Renal cortex interstitium (tissue), 11 donors: ENCODE measurements at regions not wholly inside any gene's neighbourhood (a gene's known extent, or its start where the extent isn't known, plus 50 kb on each side); places are given as distances from the start of the nearest gene placed in this dataset.
"Not testable (repeated sequence)": the region's sequence is repeated elsewhere in the genome, so short reads cannot be mapped to it uniquely, and the experiment has no call there.

ENCODE experiments used
- DNase-seq, 11 donors: peaks; one replicate each; pipeline ENCODE4 v3.0.0-alpha.2; 2013; ENCODE audit warnings: low read depth in 9 of 11, low spot score in 4 of 11; ENCODE audit errors: extremely low read depth in 1 of 11

DNA sequence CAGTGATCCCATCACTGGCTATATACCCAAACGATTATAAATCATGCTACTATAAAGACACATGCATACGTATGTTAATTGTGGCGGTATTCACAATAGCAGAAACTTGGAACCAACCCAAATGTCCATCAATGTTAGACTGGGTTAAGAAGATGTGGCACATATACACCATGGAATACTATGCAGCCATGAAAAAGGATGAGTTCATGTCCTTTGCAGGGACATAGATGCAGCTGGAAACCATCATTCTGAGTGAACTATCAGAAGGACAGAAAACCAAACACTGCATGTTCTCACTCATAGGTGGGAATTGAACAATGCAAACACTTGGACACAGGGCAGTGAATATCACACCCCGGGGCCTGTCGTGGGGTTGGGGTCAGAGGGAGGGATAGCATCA is 1335.4 kb downstream of the EPHA7 start:
- DNase-seq: not testable (repeated sequence)

DNA sequence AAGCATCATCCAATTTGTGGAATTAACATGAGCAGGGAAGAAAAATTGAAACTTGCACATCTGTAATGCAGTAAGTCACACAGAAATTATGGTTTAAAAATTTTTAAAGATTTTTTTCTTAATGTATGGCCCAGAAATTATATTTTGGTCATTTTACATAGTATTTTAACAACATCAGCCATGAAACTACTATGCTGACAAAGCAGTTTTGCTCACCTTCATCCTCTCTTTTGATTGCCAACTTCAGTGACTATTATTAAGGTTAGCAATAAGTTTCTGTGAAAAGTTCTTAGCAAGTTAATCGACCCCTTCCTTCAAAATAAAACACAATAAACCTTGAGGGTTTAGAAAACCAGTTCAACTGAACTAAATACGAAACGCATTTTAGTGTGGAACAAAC is 1347.0 kb downstream of the EPHA7 start:
- DNase-seq: no peak

DNA sequence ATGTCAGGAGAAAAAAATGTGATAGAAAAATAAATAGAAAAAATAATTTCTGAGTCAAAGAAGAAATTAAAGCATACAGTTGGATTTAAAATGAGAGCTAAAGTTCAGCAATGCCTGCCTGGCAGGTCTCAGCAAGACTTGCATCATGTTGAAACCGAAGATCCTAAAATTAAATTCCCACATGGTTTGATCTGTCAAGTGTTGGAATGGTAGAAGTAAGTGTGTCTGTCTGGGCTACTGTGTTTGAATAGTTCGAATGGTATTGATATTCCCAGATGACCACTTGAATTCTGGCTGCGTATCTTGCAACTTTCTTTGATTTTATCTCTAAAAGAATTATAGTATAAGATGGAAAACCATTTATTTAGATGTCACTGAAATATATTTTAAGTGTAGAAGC is 1349.6 kb downstream of the EPHA7 start:
- no peak for DNase-seq

DNA sequence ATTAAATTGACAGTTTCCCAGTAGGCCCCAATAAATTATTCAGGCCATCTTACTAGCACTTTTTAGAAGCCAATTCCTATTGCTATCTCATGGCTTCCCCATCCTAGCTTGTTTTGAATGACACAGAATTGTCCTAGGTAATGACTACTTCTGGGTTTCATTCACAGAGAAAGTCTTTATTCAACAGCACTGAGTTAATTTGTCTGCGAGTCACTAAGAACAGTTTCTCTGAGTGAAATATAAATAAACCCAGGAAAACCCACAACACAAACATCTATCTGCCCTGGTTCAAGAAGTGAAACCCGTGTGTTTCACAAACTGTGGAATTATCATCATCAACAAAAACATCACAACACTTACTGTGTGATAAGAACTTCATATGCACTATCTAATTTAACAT is 1366.8 kb downstream of the EPHA7 start:
- no peak for DNase-seq

DNA sequence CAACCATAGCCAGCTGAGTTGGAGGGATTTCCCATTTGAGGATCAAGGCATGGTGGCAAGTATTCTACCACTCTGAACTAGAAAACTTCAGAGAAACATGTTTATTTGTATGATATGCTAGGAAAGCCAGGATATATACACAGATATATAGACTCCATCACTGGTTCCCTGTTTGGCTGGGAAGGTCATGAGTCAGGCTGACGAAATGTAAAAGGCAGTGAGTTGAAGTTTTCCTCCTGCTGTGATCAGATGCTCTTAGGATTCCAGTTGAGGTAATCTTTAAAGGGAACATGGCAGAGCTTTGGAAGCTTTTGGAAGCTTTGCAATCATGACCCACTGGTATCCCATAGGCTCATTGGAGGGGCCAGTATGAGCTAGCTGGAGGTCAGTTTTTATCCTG is 1369.1 kb downstream of the EPHA7 start:
- DNase-seq: no peak

DNA sequence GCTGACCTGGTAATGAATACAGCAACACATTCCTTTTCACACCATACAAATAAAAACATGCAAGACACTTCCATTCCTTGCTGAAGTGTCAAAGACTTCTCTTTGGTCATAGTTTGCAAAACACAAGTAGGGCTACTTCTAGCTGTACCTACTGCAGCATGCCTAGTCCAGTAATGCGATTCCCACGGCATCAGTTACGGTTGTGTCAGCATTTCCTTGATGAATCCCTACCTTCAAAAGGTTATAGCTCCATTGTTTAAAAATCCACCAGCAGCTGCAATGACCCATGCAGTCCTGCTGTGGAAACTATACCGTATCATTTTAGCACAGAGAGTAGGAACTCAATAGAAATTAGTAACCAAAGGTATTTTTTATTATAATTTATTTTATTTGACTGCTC is 1371.5 kb downstream of the EPHA7 start:
- peak in 8 of 11 donors; percentile 15 to 58 (median 20) for DNase-seq

DNA sequence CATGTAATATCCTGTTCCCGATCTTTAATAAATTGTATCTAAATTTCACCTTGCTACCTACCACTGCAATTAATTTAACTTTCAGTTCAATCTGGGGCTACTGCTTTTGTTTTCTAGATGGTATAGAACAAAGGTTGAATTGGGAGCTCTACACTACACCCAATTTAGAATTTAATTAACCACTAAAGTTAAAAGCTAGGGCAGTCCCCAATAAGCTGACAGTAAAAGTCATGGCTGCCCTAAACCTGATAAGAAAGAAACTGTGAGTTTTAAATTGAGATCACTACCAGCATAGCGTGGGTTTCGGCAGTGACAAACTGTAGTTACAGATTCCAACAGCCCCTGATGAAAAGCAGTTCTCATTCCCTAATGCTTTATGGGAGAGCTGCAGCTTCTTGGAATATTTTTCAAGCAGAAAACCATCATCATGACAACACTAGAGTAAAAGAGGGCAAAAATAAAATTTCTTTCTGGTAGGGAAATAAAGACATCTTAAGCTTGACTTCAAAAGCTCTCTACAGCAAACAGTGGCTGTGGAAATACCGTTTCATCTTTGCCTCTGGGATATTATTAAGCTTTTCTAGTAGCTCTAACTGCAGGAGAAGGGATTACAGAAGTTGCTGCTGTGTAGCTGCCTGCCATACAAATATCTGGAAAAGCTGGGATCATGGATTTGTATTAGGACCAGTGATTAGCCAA is 1372.1 kb downstream of the EPHA7 start:
- no peak for DNase-seq

DNA sequence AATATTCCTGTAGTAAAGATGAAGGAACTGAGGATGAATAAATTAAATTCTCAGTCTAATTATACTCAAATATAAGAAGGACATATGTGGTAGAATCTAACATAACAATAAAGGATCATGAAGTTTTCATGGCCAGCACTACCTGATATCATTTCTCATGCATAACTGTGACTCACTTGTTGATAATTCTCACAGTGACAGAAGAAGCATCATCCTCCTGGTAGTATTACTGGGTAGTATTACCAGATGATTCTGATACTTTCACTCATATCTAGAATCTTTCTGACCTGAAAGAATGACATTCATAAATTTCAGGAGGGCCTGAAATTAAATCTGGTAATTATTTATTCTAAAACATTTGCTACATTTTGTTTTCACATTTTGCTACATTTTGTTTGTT is 1375.0 kb downstream of the EPHA7 start:
- no peak for DNase-seq

DNA sequence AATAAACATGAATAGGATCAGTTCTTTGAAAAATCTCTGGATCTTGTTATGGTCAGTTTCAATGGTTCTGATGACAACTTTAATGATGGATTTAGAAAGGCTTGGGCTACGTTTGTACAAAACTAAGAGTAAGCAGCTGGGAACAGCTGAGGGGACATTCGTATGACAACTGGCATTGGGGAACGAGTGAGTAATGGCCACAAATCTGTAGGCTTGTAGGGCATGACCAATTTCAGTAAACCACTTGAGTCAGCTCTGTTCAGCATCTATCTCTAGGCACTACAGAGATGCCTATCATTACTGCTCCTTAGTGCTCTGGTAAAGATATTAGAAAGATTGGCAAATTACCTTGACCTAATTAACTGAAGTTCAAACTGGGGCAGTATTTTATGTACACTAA is 1375.6 kb downstream of the EPHA7 start:
- DNase-seq: no peak

DNA sequence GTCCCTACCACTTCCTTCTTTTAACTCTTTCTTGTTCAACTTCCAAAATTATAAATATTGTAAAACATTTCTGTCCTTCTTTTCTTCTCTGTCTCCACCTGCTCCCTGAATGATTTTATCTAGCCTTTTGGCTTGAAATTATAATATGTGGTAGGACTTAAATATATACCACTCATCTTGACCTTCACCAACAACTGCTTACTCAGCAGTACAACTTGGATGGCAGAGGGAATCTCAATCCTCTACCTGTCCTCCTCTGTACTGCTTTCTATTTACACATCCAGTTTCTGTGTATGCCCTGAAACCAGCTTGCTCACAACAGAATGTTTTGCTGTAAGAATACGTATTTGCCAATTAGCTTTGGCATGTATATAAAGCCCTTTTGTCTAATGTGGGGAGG is 1392.5 kb downstream of the EPHA7 start:
- no peak for DNase-seq

DNA sequence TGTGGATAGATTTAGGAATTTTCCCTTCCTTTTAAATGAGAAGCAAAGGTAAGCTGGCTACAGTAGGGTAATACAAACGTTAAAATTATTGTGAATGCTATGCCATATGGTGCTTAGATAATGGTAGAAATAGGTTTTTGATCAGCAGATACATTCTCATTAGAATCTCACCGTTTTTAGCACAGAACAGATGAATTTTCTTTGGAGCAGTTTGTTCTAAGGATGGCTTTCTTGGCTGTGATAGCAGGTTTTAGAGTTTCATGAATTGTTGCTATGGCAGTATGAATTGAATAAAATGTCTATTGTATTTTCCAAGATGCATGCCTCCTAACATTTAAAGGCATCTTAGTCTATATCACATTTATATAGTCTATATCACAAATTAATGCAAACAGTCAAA is 1394.5 kb downstream of the EPHA7 start:
- DNase-seq: no peak

DNA sequence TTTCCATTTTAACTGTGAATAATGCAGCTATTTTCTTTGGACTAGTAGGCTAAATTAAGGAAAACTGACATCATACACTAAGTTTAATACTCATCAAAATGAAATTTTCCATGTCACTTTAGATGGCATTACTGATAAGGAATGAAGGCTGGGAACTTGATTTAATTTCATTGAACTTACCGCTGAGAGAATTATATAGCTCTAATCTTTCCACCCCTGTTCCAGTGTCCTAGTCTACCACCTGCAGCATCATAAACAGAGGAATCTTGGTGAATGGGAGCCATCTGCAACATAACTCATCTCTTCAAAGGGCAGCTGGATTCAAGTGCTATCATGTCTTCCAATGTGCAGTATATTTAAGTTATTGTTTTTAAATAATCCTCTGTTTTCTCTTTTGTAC is 1395.2 kb downstream of the EPHA7 start:
- DNase-seq: no peak

DNA sequence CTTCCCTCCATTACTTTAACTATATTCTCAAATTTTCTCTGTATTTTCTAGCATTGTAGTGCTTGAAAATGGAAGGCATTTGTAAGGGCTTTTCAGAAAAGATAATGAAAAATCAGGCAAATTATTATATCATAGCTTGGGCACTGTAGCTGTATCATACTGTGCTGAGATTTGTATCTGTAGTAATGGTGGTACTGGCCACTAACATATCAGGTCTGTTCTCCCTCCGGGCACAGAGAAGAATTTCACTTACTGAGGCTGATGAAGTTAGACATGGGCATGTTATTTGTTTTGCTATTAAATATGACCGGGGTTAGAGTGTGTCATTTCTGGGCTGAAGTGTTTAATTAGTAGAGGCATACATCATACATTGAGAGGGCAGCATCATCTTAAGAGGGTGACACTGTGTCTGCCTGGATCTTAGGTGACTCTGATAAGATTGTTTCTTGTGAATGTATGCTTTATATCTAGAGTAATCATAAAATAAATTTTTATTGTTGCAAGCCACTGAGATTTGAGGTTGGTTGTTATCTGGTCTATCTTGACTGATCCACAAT is 1395.9 kb downstream of the EPHA7 start:
- no peak for DNase-seq

DNA sequence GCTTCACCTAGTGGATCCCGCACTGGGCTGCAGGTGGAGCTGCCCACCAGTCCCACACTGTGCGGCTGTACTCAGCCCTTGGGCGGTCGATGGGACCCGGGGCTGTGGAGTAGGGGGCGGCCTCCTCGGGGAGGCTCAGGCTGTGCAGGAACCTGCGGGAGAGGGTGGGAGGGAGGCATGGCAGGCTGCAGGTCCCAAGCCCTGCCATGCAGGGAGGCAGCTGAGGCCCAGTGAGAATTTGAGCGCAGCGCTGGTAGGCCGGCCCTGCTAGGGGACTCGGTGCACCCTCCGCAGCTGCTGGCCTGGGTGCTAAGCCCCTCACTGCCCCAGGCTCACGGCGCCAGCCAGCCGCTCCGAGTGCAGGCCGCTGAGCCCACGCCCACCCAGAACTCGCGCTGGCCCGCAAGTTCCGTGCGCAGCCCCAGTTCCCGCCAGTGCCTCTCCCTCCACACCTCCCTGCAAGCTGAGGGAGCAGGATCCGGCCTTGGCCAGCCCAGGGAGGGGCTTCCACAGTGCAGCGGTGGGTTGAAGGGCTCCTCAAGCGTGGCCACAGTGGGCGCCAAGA is 1407.6 kb downstream of the EPHA7 start:
- DNase-seq: no peak

DNA sequence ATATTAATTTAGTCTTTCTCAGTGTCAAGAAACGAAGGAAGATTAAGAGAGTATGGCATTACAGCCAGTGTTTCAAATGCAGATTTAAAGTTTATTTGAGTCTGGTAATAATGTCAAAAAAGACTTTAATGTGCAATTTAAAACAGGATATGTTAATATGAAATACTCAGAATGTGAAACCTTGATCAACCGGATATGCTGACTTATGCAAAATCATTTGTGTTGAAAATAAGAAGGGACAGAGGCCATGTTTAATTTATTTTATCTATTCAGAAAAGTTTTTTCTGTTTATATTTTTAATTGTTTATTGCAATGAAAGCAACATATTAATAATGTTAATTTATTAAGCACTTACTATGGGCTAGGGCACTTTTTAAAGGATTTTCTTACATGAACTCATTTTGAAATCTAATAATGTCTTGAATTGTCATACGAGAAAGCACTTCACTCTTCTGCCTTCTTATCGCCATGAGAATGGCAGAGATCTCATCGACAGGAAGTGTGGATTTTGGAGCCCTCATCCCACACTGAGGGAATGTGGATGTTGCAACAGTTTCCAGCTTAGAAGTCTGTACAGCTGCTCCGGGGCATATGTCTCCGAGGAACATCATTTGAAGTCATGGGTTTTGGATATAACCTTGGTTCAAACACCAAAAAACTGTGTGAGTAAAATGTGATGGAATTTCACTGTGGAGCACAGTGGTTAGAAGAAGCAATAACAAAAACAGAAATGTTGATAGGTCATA is 1410.4 kb downstream of the EPHA7 start:
- DNase-seq: no peak

DNA sequence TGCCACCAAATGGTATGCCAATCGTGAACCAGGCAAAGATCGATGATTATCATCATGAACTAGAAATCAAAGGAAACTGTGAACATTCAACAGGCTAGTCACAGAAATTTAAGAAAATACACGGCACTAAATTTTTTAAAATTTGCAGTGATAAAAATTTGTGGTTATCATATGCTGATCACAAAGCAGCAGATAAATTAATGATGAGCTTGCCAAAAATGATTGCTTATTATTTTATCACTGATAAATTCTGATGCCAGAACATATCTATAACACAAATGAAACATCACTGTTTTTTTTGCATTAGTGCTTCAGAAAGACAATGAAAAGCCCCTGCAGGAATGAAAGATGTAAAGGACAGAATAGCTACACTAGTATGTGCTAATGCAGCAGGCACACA is 1413.2 kb upstream of the MAP3K7 start:
- no peak for DNase-seq

DNA sequence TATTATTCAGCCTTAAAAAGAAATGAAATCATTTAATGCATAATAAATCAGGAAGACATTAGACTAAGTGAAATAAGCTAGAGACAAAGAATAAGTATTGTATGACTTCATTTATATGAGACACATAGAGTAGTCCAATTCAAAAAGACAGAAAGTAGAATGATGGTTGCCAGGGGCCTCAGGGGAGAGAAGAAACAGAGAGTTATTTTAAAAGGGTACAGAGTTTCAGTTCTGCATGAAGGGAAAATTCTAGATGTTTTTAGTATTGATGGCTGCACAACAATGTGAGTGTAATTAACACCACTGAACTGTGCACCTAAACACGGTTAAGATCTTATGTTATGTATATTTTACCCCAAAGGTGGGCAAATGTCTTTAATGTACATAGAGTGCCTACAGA is 1407.9 kb upstream of the MAP3K7 start:
- no peak for DNase-seq

DNA sequence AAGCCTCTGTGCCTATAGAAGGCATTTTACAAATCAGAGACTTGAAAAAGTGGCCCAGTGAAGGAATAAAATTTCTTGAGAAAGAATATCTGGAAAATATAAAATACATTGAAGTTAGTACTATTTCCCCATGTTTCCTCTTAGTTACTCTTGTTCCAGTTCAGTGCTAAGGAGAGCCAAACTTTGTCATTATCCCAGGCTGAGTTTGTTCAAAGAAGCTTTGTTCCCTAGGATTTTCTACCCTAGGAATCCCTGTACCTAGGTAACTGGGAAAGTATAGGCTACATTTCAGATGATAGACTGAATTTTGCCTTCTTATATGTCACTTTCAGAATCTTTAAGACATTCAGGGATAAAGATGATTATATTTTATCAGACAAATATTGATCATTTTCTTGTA is 1395.7 kb upstream of the MAP3K7 start:
- no peak for DNase-seq

DNA sequence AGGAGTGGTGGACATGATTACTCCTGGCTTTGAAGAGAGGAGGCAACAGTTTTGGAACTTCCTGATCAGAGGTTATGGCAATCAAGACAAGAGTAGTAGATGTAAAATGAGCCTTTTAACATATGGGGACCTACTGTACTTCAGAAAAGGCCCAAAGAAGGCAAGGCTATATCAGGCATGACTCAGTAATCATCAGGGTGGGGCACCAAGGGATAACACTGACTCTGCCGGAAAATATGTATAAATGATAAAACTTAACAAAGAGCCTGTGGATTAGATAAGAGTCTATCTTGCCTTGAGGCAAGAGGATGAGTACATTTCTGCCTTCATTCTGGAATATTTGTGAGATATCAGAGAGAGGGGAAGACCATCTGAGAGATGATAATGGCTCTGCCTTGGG is 1389.9 kb upstream of the MAP3K7 start:
- DNase-seq: no peak

DNA sequence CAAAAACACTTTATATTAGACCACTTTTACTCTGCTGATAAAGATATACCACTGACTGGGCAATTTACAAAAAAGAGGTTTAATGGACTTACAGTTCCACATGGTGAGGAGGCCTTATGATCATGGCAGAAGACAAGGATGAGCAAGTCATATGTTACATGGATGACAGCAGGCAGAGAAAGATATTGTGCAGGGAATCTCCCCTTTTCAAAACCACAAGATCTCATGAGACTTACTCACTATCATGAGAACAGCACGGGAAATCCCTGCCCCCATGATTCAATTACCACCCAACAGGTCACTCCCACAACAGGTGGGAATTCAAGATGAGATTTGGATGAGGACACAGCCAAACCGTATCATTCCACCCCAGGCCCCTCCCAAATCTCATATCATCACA is 1383.8 kb upstream of the MAP3K7 start:
- no peak for DNase-seq
